Caco-2 (cell line): ENCODE measurements at regions not wholly inside any gene's neighbourhood (a gene's known extent, or its start where the extent isn't known, plus 50 kb on each side); places are given as distances from the start of the nearest gene placed in this dataset.
"Not testable (repeated sequence)": the region's sequence is repeated elsewhere in the genome, so short reads cannot be mapped to it uniquely, and the experiment has no call there.

ENCODE experiments used
- BruUV-seq: library from RNA; stranded (reverse); fragments of 400-500 nt; replicated peaks from 2 replicates; lab custom pipeline; 2021; lab: Mats Ljungman, UMichigan
- CTCF ChIA-PET: fragments of 300-600 bp; sonication (Branson Sonifier 250); formaldehyde crosslinking; loops from one replicate; lab custom pipeline; 2022; ENCODE audit warnings: antibody characterized with exemption; lab: Charles Lee
- POLR2A ChIA-PET: fragments of 300-600 bp; sonication (Branson Sonifier 250); formaldehyde crosslinking; loops from one replicate; lab custom pipeline; 2022; ENCODE audit warnings: antibody characterized with exemption; lab: Charles Lee
- DNase-seq, 2 experiments: peaks; one replicate each; pipeline versions ENCODE4 v3.0.0 to v3.0.0-alpha.2; 2020 to 2022
- H3K27me3 ChIP-seq: replicated peaks from 2 replicates; pipeline ENCODE4 v1.6.0; 2011; ENCODE audit warnings: low read length; ENCODE audit not compliant: control insufficient read depth, insufficient read depth
- H3K36me3 ChIP-seq: 2 replicates; pipeline ENCODE4 v1.5.1; 2011; ENCODE audit warnings: low read length; ENCODE audit not compliant: control insufficient read depth, insufficient read depth
- H3K4me1 ChIP-seq: fragments of 250-450 bp; sonication (Bioruptor Pico); 2 replicates; pipeline ENCODE4 v1.5.1; 2020; ENCODE audit warnings: mild to moderate bottlenecking
- H3K4me3 ChIP-seq: 2 replicates; pipeline ENCODE4 v1.5.1; 2011; ENCODE audit warnings: low read depth, mild to moderate bottlenecking, control low read depth, low read length
- H3K9me3 ChIP-seq: fragments of 250-450 bp; sonication (Bioruptor Pico); 2 replicates; pipeline ENCODE4 v1.5.1; 2020; ENCODE audit warnings: mild to moderate bottlenecking, moderate library complexity
- H3K27ac Mint-ChIP-seq: one replicate; pipeline ENCODE4 v1.8.0; 2022; ENCODE audit warnings: mixed read lengths; ENCODE audit not compliant: unreplicated experiment
- H3K27me3 Mint-ChIP-seq: one replicate; pipeline ENCODE4 v1.8.0; 2022; ENCODE audit warnings: mixed read lengths; ENCODE audit not compliant: insufficient read depth, unreplicated experiment
- H3K36me3 Mint-ChIP-seq: one replicate; pipeline ENCODE4 v1.8.0; 2022; ENCODE audit warnings: mild to moderate bottlenecking, mixed read lengths; ENCODE audit not compliant: insufficient read depth, unreplicated experiment
- H3K4me1 Mint-ChIP-seq: one replicate; pipeline ENCODE4 v1.8.0; 2022; ENCODE audit warnings: low read depth, mixed read lengths; ENCODE audit not compliant: unreplicated experiment
- H3K4me3 Mint-ChIP-seq: one replicate; pipeline ENCODE4 v1.8.0; 2022; ENCODE audit warnings: mild to moderate bottlenecking, moderate library complexity, mixed read lengths; ENCODE audit not compliant: unreplicated experiment
- H3K9me3 Mint-ChIP-seq: one replicate; pipeline ENCODE4 v1.8.0; 2022; ENCODE audit warnings: mixed read lengths; ENCODE audit not compliant: unreplicated experiment
- intact Hi-C: fragments of 100-400 bp; cut with micrococcal nuclease; formaldehyde crosslinking; loops from one replicate; pipeline ENCODE4 v1.10.0; 2022; ENCODE audit not compliant: unreplicated experiment
- TF ChIP-seq, protein P1 (sequence below), 2 experiments: fragments of 200-600 bp in 1 of 2; IDR thresholded peaks; 1 replicate in 1 of 2; 2 replicates in 1 of 2; pipeline versions ENCODE4 v1.5.1 to v1.8.0; 2011 to 2022; ENCODE audit warnings: antibody characterized with exemption in 1 of 2, control low read depth in 1 of 2, inconsistent platforms in 1 of 2, low read depth in 1 of 2, low read length in 1 of 2, mild to moderate bottlenecking in 1 of 2, moderate library complexity in 1 of 2; ENCODE audit not compliant: insufficient read depth in 1 of 2, severe bottlenecking in 1 of 2, unreplicated experiment in 1 of 2

DNA sequence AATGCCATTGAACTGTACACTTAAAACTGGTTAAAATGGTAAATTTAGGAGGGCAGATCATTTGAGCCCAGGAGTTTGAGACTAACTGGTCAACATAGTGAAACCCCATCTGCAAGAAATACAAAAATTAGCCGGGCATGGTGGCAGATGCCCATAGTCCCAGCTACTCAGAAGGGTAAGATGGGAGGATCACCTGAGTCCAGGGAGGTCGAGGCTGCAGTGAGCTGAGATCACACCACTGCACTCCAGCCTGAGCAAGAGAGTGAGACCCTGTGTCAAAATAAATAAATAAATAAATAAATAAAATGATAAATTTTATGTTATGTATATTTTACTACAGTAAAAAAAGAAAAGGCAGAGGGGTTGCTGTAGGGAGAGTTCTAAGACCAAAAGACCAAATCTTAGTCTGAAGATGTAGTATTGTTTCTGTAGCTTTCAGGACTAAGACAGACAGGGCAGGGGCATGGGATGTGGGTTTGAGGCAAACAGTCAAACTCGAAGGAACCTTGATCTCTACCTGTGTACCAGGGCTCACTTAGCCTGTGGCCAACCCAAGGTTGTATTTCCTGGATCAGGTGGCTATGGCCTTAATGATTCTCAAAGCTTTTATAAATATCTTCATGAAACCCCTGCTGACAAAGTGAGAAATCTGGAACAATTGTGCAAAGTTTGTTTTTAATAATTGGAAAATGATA lies 316.7 kb downstream of the CYRIA start:
- H3K4me1 ChIP-seq: no peaks in the 10 kb centered on the region
- DNase-seq: no peak
- TF ChIP-seq, protein P1, sequence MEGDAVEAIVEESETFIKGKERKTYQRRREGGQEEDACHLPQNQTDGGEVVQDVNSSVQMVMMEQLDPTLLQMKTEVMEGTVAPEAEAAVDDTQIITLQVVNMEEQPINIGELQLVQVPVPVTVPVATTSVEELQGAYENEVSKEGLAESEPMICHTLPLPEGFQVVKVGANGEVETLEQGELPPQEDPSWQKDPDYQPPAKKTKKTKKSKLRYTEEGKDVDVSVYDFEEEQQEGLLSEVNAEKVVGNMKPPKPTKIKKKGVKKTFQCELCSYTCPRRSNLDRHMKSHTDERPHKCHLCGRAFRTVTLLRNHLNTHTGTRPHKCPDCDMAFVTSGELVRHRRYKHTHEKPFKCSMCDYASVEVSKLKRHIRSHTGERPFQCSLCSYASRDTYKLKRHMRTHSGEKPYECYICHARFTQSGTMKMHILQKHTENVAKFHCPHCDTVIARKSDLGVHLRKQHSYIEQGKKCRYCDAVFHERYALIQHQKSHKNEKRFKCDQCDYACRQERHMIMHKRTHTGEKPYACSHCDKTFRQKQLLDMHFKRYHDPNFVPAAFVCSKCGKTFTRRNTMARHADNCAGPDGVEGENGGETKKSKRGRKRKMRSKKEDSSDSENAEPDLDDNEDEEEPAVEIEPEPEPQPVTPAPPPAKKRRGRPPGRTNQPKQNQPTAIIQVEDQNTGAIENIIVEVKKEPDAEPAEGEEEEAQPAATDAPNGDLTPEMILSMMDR (IDR thresholded peaks at IDR 0.05; ENCODE audit: insufficient read depth in 1 of 2, low read depth in 1 of 2, low read length in 1 of 2, severe bottlenecking in 1 of 2, unreplicated experiment in 1 of 2): no peak
- POLR2A ChIA-PET: no interaction called here
- no TSS peak for BruUV-seq
- Mint-ChIP-seq H3K4me3 (no peak overlapping the region), H3K27me3 (no peaks in the 10 kb centered on the region), H3K36me3 (no peaks in the 10 kb centered on the region), H3K9me3 (peaks cover 34% of the 10 kb centered on the region), H3K27ac (no peak overlapping the region), H3K4me1 (no peaks in the 10 kb centered on the region)
- CTCF ChIA-PET: no interaction called here
- H3K36me3 ChIP-seq: no peaks in the 10 kb centered on the region
- no peak overlapping the region for H3K4me3 ChIP-seq
- H3K27me3 ChIP-seq: no peaks in the 10 kb centered on the region
- intact Hi-C loops: no loop called here
- H3K9me3 ChIP-seq: peaks cover 23% of the 10 kb centered on the region

DNA sequence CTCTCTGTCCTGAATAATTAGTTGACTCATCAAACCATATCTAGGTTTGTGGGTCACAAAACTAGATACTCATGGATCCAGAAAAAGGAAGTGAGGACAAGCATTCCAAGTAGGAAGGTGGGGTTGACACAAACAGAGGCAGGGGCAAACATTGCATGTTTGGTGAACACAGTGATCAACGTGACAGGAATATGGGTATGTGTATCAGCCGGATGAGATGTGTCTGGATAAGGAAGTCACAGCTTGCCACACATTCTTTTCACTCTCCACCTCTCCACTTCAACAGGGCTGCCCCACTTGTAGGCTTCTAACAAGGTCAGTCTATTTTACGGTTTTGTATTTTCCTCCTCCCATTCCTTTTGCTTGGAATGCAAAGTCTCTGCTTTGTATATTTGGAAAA lies 319.0 kb downstream of the CYRIA start:
- H3K27me3 Mint-ChIP-seq: no peaks in the 10 kb centered on the region
- peaks cover 32% of the 10 kb centered on the region for H3K9me3 Mint-ChIP-seq

DNA sequence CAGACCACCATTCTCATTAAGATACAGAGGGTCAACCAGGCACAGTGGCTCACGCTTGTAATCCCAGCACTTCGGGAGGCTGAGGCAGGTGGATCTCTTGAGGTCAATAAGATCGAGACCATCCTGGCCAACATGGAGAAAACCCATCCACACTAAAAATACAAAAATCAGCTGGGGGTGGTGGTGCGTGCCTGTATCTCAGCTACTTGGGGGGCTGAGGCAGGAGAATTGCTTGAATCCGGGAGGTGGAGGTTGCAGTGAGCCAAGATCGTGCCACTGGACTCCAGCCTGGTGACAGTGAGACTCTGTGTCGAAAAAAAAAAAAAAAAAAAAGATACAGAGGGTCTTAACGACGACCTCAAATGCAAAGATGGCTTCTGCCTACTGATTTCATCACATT lies 320.4 kb downstream of the CYRIA start:
- H3K9me3 ChIP-seq, H3K27ac Mint-ChIP-seq, H3K36me3 Mint-ChIP-seq, H3K27me3 ChIP-seq, H3K27me3 Mint-ChIP-seq, POLR2A ChIA-PET, DNase-seq, BruUV-seq, H3K4me1 Mint-ChIP-seq, H3K4me1 ChIP-seq, H3K4me3 Mint-ChIP-seq, H3K4me3 ChIP-seq, H3K36me3 ChIP-seq, intact Hi-C loops: not testable (repeated sequence)
- CTCF ChIA-PET: interaction anchor here (0.6 kb wide), 1 partner anchor 268 kb away, joined by 3 read pairs; no protein-coding TSS in a partner anchor
- H3K9me3 Mint-ChIP-seq: peaks cover 27% of the 10 kb centered on the region

More for the DNA sequence above, 319.0 kb downstream of the CYRIA start:
- no peaks in the 10 kb centered on the region for H3K4me1 Mint-ChIP-seq
- no peaks in the 10 kb centered on the region for H3K36me3 Mint-ChIP-seq
- H3K4me3 ChIP-seq: no peak overlapping the region
- H3K4me1 ChIP-seq: no peaks in the 10 kb centered on the region
- TF ChIP-seq, protein P1 (IDR thresholded peaks at IDR 0.05; ENCODE audit: insufficient read depth in 1 of 2, low read depth in 1 of 2, low read length in 1 of 2, severe bottlenecking in 1 of 2, unreplicated experiment in 1 of 2): no peak
- no TSS peak for BruUV-seq
- H3K4me3 Mint-ChIP-seq: no peak overlapping the region
- intact Hi-C loops: no loop called here
- POLR2A ChIA-PET: no interaction called here
- CTCF ChIA-PET: no interaction called here
- no peaks in the 10 kb centered on the region for H3K36me3 ChIP-seq
- H3K27ac Mint-ChIP-seq: no peak overlapping the region
- no peak for DNase-seq
- peaks cover 10% of the 10 kb centered on the region for H3K9me3 ChIP-seq
- no peaks in the 10 kb centered on the region for H3K27me3 ChIP-seq
